GM10266 (cell line): ENCODE measurements at regions not wholly inside any gene's neighbourhood (a gene's known extent, or its start where the extent isn't known, plus 50 kb on each side); places are given as distances from the start of the nearest gene placed in this dataset.
"Not testable (repeated sequence)": the region's sequence is repeated elsewhere in the genome, so short reads cannot be mapped to it uniquely, and the experiment has no call there.

Source experiments
- DNase-seq: peaks from one replicate; pipeline ENCODE4 v3.0.0; 2012; ENCODE audit errors: extremely low spot score
- CTCF ChIP-seq: IDR thresholded peaks from 2 replicates; pipeline ENCODE4 v1.5.1; 2012; ENCODE audit warnings: mild to moderate bottlenecking, low read depth; ENCODE audit not compliant: control insufficient read depth, insufficient read depth; ENCODE audit errors: missing control alignments

GRCh38 chr4:69013933-69014332 lies 62.3 kb upstream of the UGT2A3 start:
- DNase-seq, result not testable (repeated sequence)

DNA sequence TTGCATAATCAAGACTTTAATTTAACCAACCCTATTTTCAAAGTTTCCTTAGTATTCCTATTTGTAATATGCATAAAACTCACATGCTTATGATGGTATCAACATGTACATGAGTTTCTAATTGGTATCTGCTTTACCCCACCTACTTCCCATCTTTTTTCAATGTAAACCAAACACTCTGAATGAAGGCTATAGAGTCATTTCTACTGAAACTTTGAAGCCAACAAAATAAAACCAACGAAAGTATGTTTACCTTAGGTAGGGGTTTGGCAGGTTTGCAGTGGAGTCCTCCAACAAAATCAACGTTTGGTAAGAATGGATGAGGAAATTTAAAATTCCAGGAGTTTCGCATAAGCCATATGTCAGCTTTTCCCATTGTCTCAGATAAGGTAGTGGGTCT lies 66.4 kb upstream of the UGT2A3 start:
- DNase-seq, result not testable (repeated sequence)

DNA sequence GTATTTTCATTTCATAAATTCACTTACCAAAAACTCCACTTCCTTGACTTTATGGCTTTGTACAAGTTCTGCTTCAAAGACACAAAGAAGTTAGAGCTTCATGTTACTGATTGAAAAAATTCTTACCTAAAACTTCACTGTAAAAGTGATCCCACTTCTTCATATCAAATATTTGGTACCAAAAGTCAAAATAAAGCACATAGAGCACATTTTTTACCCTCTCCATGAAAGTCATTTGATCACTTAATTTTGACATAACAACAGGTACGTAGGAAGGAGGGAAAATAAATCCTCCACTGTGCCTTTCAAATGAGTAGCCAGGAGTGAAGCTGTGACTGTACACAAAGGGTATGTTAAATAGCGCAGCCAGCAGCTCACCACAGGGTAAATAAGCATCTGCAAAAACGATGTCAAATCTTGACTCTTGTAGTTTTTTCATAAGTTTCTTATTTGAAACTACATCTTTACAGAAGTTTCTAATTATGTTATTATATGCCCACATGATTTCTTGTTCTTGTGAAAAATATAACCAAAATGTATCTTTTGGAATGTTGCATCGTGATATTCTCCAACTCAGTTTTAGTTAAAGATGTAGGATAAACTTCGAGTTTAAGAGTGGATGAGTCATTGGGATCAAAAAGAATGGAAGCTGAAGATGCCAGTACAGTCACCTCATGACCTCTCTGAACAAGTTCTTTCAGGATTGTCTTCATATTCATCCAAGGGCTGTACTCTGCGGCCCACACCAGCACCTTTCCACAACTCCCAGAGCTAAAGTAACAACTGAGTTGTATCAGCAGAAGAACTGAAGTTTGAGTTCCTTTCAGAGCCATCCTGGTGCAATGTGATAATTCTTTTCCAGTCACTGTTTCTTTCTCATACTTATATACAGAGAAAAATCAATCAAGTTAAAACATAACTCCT lies 68.2 kb upstream of the UGT2A3 start:
- not testable (repeated sequence) for DNase-seq

GRCh38 chr4:69020462-69020807 lies 68.8 kb upstream of the UGT2A3 start:
- not testable (repeated sequence) for DNase-seq

DNA sequence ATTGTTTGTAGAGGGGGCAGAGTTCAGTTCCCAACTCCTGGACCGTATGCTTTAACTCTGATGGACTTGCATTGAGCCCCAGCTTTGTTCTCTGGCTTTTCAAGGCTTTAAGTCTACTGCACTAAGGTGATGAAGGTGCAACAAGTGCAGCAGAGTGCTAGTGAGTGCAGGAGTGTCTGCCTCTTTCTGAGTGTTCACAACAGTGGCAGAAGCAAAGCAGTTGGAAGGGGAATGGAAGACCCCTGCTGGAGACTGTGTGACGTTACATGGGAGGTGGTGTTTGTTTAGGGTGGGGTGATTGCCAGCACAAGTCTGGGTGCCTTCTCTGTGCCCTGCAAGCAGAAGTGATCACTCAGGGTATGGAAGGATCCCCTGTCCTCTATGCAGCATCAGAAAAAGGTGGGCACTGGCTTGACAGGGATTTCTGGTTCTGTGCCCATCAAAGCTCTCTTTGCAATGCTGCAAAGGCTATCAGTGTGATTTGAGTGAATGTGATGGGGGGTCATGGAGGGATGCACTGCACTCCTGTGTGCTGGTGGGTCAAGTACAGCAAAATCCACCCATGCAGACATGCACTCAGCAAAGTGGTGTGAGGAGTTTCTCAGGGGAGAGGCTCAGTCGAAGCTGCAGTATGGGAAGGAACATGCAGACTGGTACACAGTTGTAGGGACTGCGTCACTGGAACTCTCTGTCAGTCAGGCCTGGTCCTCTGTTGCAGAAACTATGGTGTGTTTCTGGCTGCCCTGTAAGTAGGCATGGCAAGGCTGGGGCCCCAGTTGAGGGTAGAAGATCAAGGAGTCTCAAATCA lies 70.9 kb upstream of the UGT2B7 start:
- no peak for DNase-seq
- TF ChIP-seq CTCF, result peak; percentile 28

GRCh38 chr4:69025999-69026387 lies 70.3 kb upstream of the UGT2B7 start:
- no peak for TF ChIP-seq CTCF
- no peak for DNase-seq

GRCh38 chr4:69026974-69027373 lies 69.3 kb upstream of the UGT2B7 start:
- no peak for DNase-seq
- TF ChIP-seq CTCF, result no peak

DNA sequence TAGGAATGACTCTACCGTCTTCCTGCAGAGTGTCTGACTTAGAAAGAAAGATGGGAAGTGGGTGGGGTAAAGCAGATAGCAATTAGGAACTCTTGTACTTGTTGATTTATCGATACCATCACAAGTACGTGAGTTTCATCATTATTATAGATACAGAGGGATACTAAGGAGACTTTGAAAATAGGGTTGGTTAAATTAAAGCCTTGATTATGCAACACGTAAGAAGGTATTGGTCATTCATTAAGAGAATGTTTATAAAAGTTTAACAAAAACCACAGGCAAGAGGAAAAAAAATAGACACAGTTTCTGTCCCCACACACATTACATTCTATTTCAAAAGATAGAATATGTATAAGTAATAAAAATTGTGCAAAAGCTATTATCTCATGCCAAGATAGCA lies 65.9 kb upstream of the UGT2B7 start:
- TF ChIP-seq CTCF, result no peak
- no peak for DNase-seq

DNA sequence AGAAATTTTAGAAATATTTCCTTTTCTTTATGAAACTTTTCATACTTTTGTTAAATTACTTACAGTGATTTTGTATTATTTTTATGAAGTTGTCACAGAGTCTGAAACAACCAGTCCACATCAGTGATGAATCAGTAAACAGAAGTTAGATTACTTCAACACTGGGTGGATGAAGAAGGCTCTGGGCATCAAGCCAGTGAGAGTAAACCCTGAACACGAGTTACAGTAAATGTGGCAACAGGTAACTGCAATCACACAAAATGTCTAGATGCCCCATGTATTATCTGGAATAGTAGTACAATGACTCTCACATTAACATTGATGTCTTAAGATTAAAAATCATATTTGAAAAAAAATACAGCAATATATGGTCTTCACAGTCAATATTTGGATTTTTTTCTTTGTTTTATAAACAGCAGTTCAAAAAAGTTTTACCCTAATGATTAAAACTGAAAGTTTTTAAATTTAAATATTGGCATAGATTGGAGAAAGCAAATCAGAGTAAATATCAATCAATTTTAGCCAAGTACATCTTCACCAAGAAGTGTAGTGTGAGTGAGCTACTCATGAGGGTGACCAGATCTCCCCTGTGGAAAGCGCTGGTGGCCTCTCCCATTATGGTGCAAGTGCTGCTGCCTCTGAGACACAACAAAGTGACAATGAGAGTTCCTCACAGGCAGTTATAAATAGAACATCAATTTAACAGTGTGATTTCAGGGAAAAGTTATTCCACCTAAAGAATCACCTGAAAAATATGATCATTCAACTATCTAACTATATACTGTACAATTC lies 63.2 kb upstream of the UGT2B7 start:
- no peak for TF ChIP-seq CTCF
- no peak for DNase-seq

- not testable (repeated sequence) for DNase-seq
These were observed 61.9 kb upstream of the UGT2B7 start for GRCh38 chr4:69034315-69034740.
